ENCODE measurements at regions not wholly inside any gene's neighbourhood (a gene's known extent, or its start where the extent isn't known, plus 50 kb on each side); places are given as distances from the start of the nearest gene placed in this dataset.

DNA sequence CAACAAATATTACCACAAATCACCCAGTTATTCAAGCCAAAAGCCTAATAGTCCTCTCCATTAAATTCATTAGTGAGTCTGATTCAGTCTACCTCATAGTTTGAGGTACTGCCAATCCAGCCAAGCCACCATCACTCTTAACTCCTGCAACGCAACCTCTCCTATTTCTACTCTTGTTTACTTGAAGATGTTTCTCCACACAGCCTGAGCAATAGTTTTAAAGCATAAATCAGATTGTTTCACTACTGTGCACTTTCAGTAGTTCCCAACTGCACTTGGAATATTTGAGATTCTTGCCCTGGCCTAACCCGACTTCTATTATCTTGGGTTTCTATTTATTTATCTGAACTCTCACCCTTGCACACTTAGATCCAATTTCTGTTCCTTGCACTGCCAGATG is 85.5 kb downstream of the YIPF5 start:
- H3F3A ChIP-seq (replicated peaks; ENCODE audit: insufficient read depth), result no peaks in the 10 kb centered on the region

DNA sequence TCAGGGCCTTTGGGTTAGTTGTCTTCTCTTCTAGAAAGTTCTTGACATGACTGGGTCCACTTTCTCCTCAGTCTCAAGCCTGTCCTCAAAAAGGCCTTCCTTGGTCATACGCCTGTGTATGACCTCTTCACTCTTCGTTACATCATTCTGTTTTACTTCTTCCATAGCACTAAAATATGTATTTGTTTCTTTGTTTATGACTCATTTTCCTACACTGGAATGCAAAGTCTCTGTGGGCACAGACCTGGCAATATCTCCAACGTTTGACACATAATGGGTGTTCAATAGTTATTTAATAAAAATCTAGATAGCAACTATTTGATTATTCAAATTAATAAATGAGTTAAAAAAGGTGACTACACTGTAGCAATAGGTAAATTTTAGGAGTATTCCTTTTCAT is 85.1 kb downstream of the YIPF5 start:
- TF ChIP-seq JUND (IDR thresholded peaks at IDR 0.05), result no peak
- no peak for TF ChIP-seq SMC3 (IDR thresholded peaks at IDR 0.05; ENCODE audit: low read depth, low read length)
- TF ChIP-seq RXRA (IDR thresholded peaks at IDR 0.05; ENCODE audit: borderline replicate concordance, low read depth), result no peak
- no peak for TF ChIP-seq POLR2AphosphoS5 (IDR thresholded peaks at IDR 0.05; ENCODE audit: low read depth, low read length)
- TF ChIP-seq RAD21 (IDR thresholded peaks at IDR 0.05; ENCODE audit: low read length), result no peak
- TF ChIP-seq, protein P1, sequence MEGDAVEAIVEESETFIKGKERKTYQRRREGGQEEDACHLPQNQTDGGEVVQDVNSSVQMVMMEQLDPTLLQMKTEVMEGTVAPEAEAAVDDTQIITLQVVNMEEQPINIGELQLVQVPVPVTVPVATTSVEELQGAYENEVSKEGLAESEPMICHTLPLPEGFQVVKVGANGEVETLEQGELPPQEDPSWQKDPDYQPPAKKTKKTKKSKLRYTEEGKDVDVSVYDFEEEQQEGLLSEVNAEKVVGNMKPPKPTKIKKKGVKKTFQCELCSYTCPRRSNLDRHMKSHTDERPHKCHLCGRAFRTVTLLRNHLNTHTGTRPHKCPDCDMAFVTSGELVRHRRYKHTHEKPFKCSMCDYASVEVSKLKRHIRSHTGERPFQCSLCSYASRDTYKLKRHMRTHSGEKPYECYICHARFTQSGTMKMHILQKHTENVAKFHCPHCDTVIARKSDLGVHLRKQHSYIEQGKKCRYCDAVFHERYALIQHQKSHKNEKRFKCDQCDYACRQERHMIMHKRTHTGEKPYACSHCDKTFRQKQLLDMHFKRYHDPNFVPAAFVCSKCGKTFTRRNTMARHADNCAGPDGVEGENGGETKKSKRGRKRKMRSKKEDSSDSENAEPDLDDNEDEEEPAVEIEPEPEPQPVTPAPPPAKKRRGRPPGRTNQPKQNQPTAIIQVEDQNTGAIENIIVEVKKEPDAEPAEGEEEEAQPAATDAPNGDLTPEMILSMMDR (IDR thresholded peaks at IDR 0.05), result no peak
- no peak for TF ChIP-seq MXI1 (IDR thresholded peaks at IDR 0.05; ENCODE audit: low read depth, low read length)
- no peak for TF ChIP-seq CHD2 (IDR thresholded peaks at IDR 0.05; ENCODE audit: low read length, partially characterized antibody)
- no peak for TF ChIP-seq TEAD4 (IDR thresholded peaks at IDR 0.05; ENCODE audit: borderline replicate concordance, insufficient read depth)
- no peak for TF ChIP-seq GABPA (IDR thresholded peaks at IDR 0.05; ENCODE audit: low read depth)
- no peak for TF ChIP-seq TAF1 (IDR thresholded peaks at IDR 0.05; ENCODE audit: borderline replicate concordance, low read depth, low read length)
- no peak for TF ChIP-seq YY1 (IDR thresholded peaks at IDR 0.05; ENCODE audit: low read depth)
- TF ChIP-seq, protein P2, sequence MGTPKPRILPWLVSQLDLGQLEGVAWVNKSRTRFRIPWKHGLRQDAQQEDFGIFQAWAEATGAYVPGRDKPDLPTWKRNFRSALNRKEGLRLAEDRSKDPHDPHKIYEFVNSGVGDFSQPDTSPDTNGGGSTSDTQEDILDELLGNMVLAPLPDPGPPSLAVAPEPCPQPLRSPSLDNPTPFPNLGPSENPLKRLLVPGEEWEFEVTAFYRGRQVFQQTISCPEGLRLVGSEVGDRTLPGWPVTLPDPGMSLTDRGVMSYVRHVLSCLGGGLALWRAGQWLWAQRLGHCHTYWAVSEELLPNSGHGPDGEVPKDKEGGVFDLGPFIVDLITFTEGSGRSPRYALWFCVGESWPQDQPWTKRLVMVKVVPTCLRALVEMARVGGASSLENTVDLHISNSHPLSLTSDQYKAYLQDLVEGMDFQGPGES (IDR thresholded peaks at IDR 0.05; ENCODE audit: low read depth, low read length), result no peak
- no peak for TF ChIP-seq MEF2A (IDR thresholded peaks at IDR 0.05; ENCODE audit: borderline replicate concordance, low read depth)
- TF ChIP-seq, protein P3, sequence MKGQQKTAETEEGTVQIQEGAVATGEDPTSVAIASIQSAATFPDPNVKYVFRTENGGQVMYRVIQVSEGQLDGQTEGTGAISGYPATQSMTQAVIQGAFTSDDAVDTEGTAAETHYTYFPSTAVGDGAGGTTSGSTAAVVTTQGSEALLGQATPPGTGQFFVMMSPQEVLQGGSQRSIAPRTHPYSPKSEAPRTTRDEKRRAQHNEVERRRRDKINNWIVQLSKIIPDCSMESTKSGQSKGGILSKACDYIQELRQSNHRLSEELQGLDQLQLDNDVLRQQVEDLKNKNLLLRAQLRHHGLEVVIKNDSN (IDR thresholded peaks at IDR 0.05; ENCODE audit: borderline replicate concordance, low read depth), result no peak
- TF ChIP-seq, protein P4, sequence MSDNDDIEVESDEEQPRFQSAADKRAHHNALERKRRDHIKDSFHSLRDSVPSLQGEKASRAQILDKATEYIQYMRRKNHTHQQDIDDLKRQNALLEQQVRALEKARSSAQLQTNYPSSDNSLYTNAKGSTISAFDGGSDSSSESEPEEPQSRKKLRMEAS (IDR thresholded peaks at IDR 0.05; ENCODE audit: low read depth), result no peak
- TF ChIP-seq, protein P5, sequence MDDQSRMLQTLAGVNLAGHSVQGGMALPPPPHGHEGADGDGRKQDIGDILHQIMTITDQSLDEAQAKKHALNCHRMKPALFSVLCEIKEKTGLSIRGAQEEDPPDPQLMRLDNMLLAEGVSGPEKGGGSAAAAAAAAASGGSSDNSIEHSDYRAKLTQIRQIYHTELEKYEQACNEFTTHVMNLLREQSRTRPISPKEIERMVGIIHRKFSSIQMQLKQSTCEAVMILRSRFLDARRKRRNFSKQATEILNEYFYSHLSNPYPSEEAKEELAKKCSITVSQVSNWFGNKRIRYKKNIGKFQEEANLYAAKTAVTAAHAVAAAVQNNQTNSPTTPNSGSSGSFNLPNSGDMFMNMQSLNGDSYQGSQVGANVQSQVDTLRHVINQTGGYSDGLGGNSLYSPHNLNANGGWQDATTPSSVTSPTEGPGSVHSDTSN (IDR thresholded peaks at IDR 0.05), result no peak
- H3K9me3 ChIP-seq, result no peaks in the 10 kb centered on the region
- no peak for DNase-seq
- no peaks in the 10 kb centered on the region for H3K27me3 ChIP-seq (ENCODE audit: insufficient read depth)
- no peak overlapping the region for H3K4me2 ChIP-seq
- 69% methylated on average over 3 of the region's 3 CpGs for WGBS (ENCODE audit: low lambda C conversion rate)
- H3K9ac ChIP-seq, result no peak overlapping the region
- ChIA-PET CTCF (no interaction called here), POLR2A (no interaction called here)
- no peak overlapping the region for H3K27ac ChIP-seq (ENCODE audit: low read depth in 2 of 2, low read length in 1 of 2)
- H4K20me1 ChIP-seq (ENCODE audit: insufficient read depth), result no peaks in the 10 kb centered on the region
- no peaks in the 10 kb centered on the region for H3K79me2 ChIP-seq (ENCODE audit: insufficient read depth)
- H2AFZ ChIP-seq (ENCODE audit: low read depth), result no peak overlapping the region
- H3K9me2 ChIP-seq, result no peaks in the 10 kb centered on the region
- no peaks in the 10 kb centered on the region for H3K36me3 ChIP-seq (replicated peaks in 1 of 2; ENCODE audit: control insufficient read depth in 1 of 2, insufficient read depth in 2 of 2, low read length in 1 of 2)
- H3K4me3 ChIP-seq (ENCODE audit: low read depth in 2 of 2, low read length in 1 of 2), result no peak overlapping the region
- no peaks in the 10 kb centered on the region for H3K4me1 ChIP-seq (ENCODE audit: control insufficient read depth in 1 of 2, insufficient read depth in 2 of 2, low read depth in 1 of 2, low read length in 1 of 2)
- H3F3A ChIP-seq (replicated peaks; ENCODE audit: insufficient read depth), result no peaks in the 10 kb centered on the region

More for the DNA sequence above, 85.5 kb downstream of the YIPF5 start:
- H3K36me3 ChIP-seq (replicated peaks in 1 of 2; ENCODE audit: control insufficient read depth in 1 of 2, insufficient read depth in 2 of 2, low read length in 1 of 2), result no peaks in the 10 kb centered on the region
- H3K27ac ChIP-seq (ENCODE audit: low read depth in 2 of 2, low read length in 1 of 2), result no peak overlapping the region
- TF ChIP-seq RCOR1 (IDR thresholded peaks at IDR 0.05; ENCODE audit: low read length) (no peak), TEAD4 (IDR thresholded peaks at IDR 0.05; ENCODE audit: borderline replicate concordance, insufficient read depth) (no peak), CHD2 (IDR thresholded peaks at IDR 0.05; ENCODE audit: low read length, partially characterized antibody) (no peak)
- H3K27me3 ChIP-seq (ENCODE audit: insufficient read depth), result no peaks in the 10 kb centered on the region
- no peaks in the 10 kb centered on the region for H3K4me1 ChIP-seq (ENCODE audit: control insufficient read depth in 1 of 2, insufficient read depth in 2 of 2, low read depth in 1 of 2, low read length in 1 of 2)
- H3K9ac ChIP-seq, result no peak overlapping the region
- no peaks in the 10 kb centered on the region for H3K9me3 ChIP-seq
- no peaks in the 10 kb centered on the region for H3K9me2 ChIP-seq
- H4K20me1 ChIP-seq (ENCODE audit: insufficient read depth), result no peaks in the 10 kb centered on the region
- no peak overlapping the region for H3K4me3 ChIP-seq (ENCODE audit: low read depth in 2 of 2, low read length in 1 of 2)
- ChIA-PET CTCF (no interaction called here), POLR2A (no interaction called here)
- no peak overlapping the region for H3K4me2 ChIP-seq
- H2AFZ ChIP-seq (ENCODE audit: low read depth), result no peak overlapping the region
- no peaks in the 10 kb centered on the region for H3K79me2 ChIP-seq (ENCODE audit: insufficient read depth)
- DNase-seq, result no peak
- WGBS (ENCODE audit: low lambda C conversion rate), result 95% methylated on average over 2 of the region's 2 CpGs
